ENCODE measurements at regions not wholly inside any gene's neighbourhood (a gene's known extent, or its start where the extent isn't known, plus 50 kb on each side); places are given as distances from the start of the nearest gene placed in this dataset.
A peak's percentile ranks its signal among the peaks of the same experiment; 100 is the strongest.

GRCh38 chr2:42879913-42880737 is 87.7 kb upstream of the HAAO start:
- peak; percentile 64 for DNase-seq (ENCODE audit: low spot score)
- H3K4me3 ChIP-seq = no peak overlapping the region
- TF ChIP-seq CTCF (IDR thresholded peaks at IDR 0.05) = no peak
- H3K27ac ChIP-seq = peak overlapping the region in 1 of 2 donors; percentile 65

- Histone ChIP-seq H3K4me3 (no peak overlapping the region), H3K27ac (peak overlapping the region in 1 of 2 donors; percentile 65)
- TF ChIP-seq CTCF (IDR thresholded peaks at IDR 0.05) = no peak
- DNase-seq (ENCODE audit: low spot score) = peak; percentile 54
These were observed 86.8 kb upstream of the HAAO start for GRCh38 chr2:42879121-42879705.

- peak; percentile 28 for DNase-seq (ENCODE audit: low spot score)
- no peak for TF ChIP-seq CTCF (IDR thresholded peaks at IDR 0.05)
- Histone ChIP-seq H3K27ac (peak overlapping the region in 1 of 2 donors; percentile 65), H3K4me3 (no peak overlapping the region)
These were observed 86.2 kb upstream of the HAAO start for GRCh38 chr2:42878581-42878980.

- Histone ChIP-seq H3K27ac (peak overlapping the region in 1 of 2 donors; percentile 65), H3K4me3 (no peak overlapping the region)
- DNase-seq (ENCODE audit: low spot score) = peak; percentile 21
- TF ChIP-seq CTCF (IDR thresholded peaks at IDR 0.05) = no peak
These were observed 85.6 kb upstream of the HAAO start for GRCh38 chr2:42877936-42878335.

- no peak for TF ChIP-seq CTCF (IDR thresholded peaks at IDR 0.05)
- no peak for DNase-seq (ENCODE audit: low spot score)
- Histone ChIP-seq H3K4me3 (no peak overlapping the region), H3K27ac (no peak overlapping the region)
These were observed 85.1 kb upstream of the HAAO start for GRCh38 chr2:42877511-42877910.

- no peak for TF ChIP-seq CTCF (IDR thresholded peaks at IDR 0.05)
- Histone ChIP-seq H3K27ac (peak overlapping the region in 1 of 2 donors; percentile 93), H3K4me3 (no peak overlapping the region)
- DNase-seq (ENCODE audit: low spot score) = no peak
These were observed 84.0 kb upstream of the HAAO start for GRCh38 chr2:42876326-42876751.

GRCh38 chr2:42875880-42876279 is 83.5 kb upstream of the HAAO start:
- peak overlapping the region in 1 of 2 donors; percentile 93 for H3K27ac ChIP-seq
- DNase-seq (ENCODE audit: low spot score) = peak; percentile 53
- no peak for TF ChIP-seq CTCF (IDR thresholded peaks at IDR 0.05)
- H3K4me3 ChIP-seq = no peak overlapping the region

Measured in coronary artery (tissue), 2 donors.